ENCODE measurements at regions not wholly inside any gene's neighbourhood (a gene's known extent, or its start where the extent isn't known, plus 50 kb on each side); places are given as distances from the start of the nearest gene placed in this dataset.

DNA sequence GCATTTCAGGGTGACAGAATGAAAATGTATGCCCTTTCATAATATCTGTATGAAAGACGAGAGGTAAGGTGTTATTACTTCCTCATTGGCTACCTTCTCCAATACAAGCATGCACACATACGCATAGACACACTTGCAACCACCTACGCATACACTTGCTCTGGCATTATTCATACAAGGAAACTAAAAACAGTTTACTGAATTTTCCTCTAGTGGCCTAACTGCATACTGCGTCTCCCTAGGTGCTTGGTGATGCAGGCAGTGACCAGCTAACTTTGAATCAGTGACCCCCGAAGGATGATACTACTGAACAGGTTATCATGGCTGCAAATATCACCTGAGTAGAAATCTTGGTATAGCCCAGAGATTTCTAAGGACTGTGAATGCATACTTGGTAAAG lies 593.1 kb downstream of the PKHD1 start:
- Histone ChIP-seq H3K27me3 (ENCODE audit: control insufficient read depth in 1 of 2, insufficient read depth in 2 of 2, low read length in 2 of 2) (no peaks in the 10 kb centered on the region), H3K4me3 (ENCODE audit: low read depth in 1 of 2, low read length in 2 of 2) (no peak overlapping the region), H3K36me3 (ENCODE audit: control insufficient read depth in 1 of 2, insufficient read depth in 2 of 2, low read length in 2 of 2) (no peaks in the 10 kb centered on the region), H3K9me3 (ENCODE audit: control insufficient read depth in 1 of 2, low read length in 2 of 2) (no peaks in the 10 kb centered on the region), H3K27ac (ENCODE audit: low read depth, low read length) (no peak overlapping the region), H3K4me1 (ENCODE audit: control insufficient read depth in 1 of 2, insufficient read depth in 2 of 2, low read length in 2 of 2) (no peaks in the 10 kb centered on the region), H3K9ac (ENCODE audit: low read depth in 1 of 2, low read length in 2 of 2) (no peak overlapping the region)

DNA sequence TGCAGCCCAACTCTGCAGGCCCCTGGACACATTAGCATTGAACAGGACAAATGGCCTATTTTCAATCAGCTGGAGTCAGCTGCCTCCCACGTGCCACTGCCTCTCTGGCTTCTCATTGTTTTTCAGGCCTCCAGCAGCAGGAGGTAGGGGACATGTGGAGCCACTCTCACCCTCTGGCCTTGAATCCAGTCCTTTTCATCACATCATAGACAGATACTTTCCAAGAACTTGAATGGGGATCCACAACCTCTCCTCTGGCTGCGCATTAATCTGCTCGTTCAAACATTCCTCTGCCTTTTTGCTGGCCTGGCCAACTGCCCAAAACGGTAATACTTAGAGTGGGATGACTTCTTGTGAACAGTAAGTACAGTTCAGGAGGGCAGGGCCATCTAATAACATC lies 592.3 kb downstream of the PKHD1 start:
- Histone ChIP-seq H3K36me3 (ENCODE audit: control insufficient read depth in 1 of 2, insufficient read depth in 2 of 2, low read length in 2 of 2) (no peaks in the 10 kb centered on the region), H3K9ac (ENCODE audit: low read depth in 1 of 2, low read length in 2 of 2) (no peak overlapping the region), H3K27ac (ENCODE audit: low read depth, low read length) (no peak overlapping the region), H3K9me3 (ENCODE audit: control insufficient read depth in 1 of 2, low read length in 2 of 2) (no peaks in the 10 kb centered on the region), H3K4me3 (ENCODE audit: low read depth in 1 of 2, low read length in 2 of 2) (no peak overlapping the region), H3K4me1 (ENCODE audit: control insufficient read depth in 1 of 2, insufficient read depth in 2 of 2, low read length in 2 of 2) (no peaks in the 10 kb centered on the region), H3K27me3 (ENCODE audit: control insufficient read depth in 1 of 2, insufficient read depth in 2 of 2, low read length in 2 of 2) (no peaks in the 10 kb centered on the region)

- H3K4me1 ChIP-seq (ENCODE audit: control insufficient read depth in 1 of 2, insufficient read depth in 2 of 2, low read length in 2 of 2) = no peaks in the 10 kb centered on the region
- H3K36me3 ChIP-seq (ENCODE audit: control insufficient read depth in 1 of 2, insufficient read depth in 2 of 2, low read length in 2 of 2) = no peaks in the 10 kb centered on the region
- no peak overlapping the region for H3K4me3 ChIP-seq (ENCODE audit: low read depth in 1 of 2, low read length in 2 of 2)
- H3K27ac ChIP-seq (ENCODE audit: low read depth, low read length) = no peak overlapping the region
- H3K9ac ChIP-seq (ENCODE audit: low read depth in 1 of 2, low read length in 2 of 2) = no peak overlapping the region
- H3K9me3 ChIP-seq (ENCODE audit: control insufficient read depth in 1 of 2, low read length in 2 of 2) = no peaks in the 10 kb centered on the region
- no peaks in the 10 kb centered on the region for H3K27me3 ChIP-seq (ENCODE audit: control insufficient read depth in 1 of 2, insufficient read depth in 2 of 2, low read length in 2 of 2)
These were observed 591.6 kb downstream of the PKHD1 start for GRCh38 chr6:51495610-51496396.

GRCh38 chr6:51502996-51503395 lies 584.4 kb downstream of the PKHD1 start:
- Histone ChIP-seq H3K4me3 (ENCODE audit: low read depth in 1 of 2, low read length in 2 of 2) (no peak overlapping the region), H3K27ac (ENCODE audit: low read depth, low read length) (no peak overlapping the region), H3K9ac (ENCODE audit: low read depth in 1 of 2, low read length in 2 of 2) (no peak overlapping the region), H3K27me3 (ENCODE audit: control insufficient read depth in 1 of 2, insufficient read depth in 2 of 2, low read length in 2 of 2) (no peaks in the 10 kb centered on the region), H3K36me3 (ENCODE audit: control insufficient read depth in 1 of 2, insufficient read depth in 2 of 2, low read length in 2 of 2) (no peaks in the 10 kb centered on the region), H3K9me3 (ENCODE audit: control insufficient read depth in 1 of 2, low read length in 2 of 2) (no peaks in the 10 kb centered on the region), H3K4me1 (ENCODE audit: control insufficient read depth in 1 of 2, insufficient read depth in 2 of 2, low read length in 2 of 2) (no peaks in the 10 kb centered on the region)

GRCh38 chr6:51505434-51505833 lies 582.0 kb downstream of the PKHD1 start:
- Histone ChIP-seq H3K27me3 (ENCODE audit: control insufficient read depth in 1 of 2, insufficient read depth in 2 of 2, low read length in 2 of 2) (no peaks in the 10 kb centered on the region), H3K4me1 (ENCODE audit: control insufficient read depth in 1 of 2, insufficient read depth in 2 of 2, low read length in 2 of 2) (no peaks in the 10 kb centered on the region), H3K36me3 (ENCODE audit: control insufficient read depth in 1 of 2, insufficient read depth in 2 of 2, low read length in 2 of 2) (no peaks in the 10 kb centered on the region), H3K9me3 (ENCODE audit: control insufficient read depth in 1 of 2, low read length in 2 of 2) (no peaks in the 10 kb centered on the region), H3K27ac (ENCODE audit: low read depth, low read length) (no peak overlapping the region), H3K9ac (ENCODE audit: low read depth in 1 of 2, low read length in 2 of 2) (no peak overlapping the region), H3K4me3 (ENCODE audit: low read depth in 1 of 2, low read length in 2 of 2) (no peak overlapping the region)

DNA sequence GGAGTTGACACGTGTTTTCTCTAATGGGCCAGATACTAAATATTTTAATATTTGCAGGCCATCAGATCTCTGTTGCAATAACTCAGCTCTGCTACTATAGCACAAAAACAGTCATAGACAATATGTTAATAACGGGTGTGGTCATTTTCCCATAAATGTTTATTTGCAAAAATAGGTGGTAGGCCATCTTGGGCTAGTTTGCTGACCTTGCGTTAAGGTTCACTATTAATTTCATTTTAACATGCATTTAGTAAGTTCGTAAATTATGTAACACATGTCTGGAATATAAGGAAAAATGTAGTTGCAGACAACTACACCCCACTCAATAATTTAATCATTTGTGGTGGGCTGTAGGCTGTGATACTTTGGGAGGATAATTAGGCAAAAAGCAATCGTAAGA lies 577.8 kb downstream of the PKHD1 start:
- no peaks in the 10 kb centered on the region for H3K4me1 ChIP-seq (ENCODE audit: control insufficient read depth in 1 of 2, insufficient read depth in 2 of 2, low read length in 2 of 2)
- no peaks in the 10 kb centered on the region for H3K36me3 ChIP-seq (ENCODE audit: control insufficient read depth in 1 of 2, insufficient read depth in 2 of 2, low read length in 2 of 2)
- H3K4me3 ChIP-seq (ENCODE audit: low read depth in 1 of 2, low read length in 2 of 2) = no peak overlapping the region
- no peaks in the 10 kb centered on the region for H3K9me3 ChIP-seq (ENCODE audit: control insufficient read depth in 1 of 2, low read length in 2 of 2)
- no peak overlapping the region for H3K27ac ChIP-seq (ENCODE audit: low read depth, low read length)
- no peak overlapping the region for H3K9ac ChIP-seq (ENCODE audit: low read depth in 1 of 2, low read length in 2 of 2)
- H3K27me3 ChIP-seq (ENCODE audit: control insufficient read depth in 1 of 2, insufficient read depth in 2 of 2, low read length in 2 of 2) = no peaks in the 10 kb centered on the region

- Histone ChIP-seq H3K4me3 (ENCODE audit: low read depth in 1 of 2, low read length in 2 of 2) (no peak overlapping the region), H3K4me1 (ENCODE audit: control insufficient read depth in 1 of 2, insufficient read depth in 2 of 2, low read length in 2 of 2) (no peaks in the 10 kb centered on the region), H3K9me3 (ENCODE audit: control insufficient read depth in 1 of 2, low read length in 2 of 2) (no peaks in the 10 kb centered on the region), H3K9ac (ENCODE audit: low read depth in 1 of 2, low read length in 2 of 2) (no peak overlapping the region), H3K27me3 (ENCODE audit: control insufficient read depth in 1 of 2, insufficient read depth in 2 of 2, low read length in 2 of 2) (no peaks in the 10 kb centered on the region), H3K27ac (ENCODE audit: low read depth, low read length) (no peak overlapping the region), H3K36me3 (ENCODE audit: control insufficient read depth in 1 of 2, insufficient read depth in 2 of 2, low read length in 2 of 2) (no peaks in the 10 kb centered on the region)
These were observed 576.3 kb downstream of the PKHD1 start for GRCh38 chr6:51511081-51511480.

DNA sequence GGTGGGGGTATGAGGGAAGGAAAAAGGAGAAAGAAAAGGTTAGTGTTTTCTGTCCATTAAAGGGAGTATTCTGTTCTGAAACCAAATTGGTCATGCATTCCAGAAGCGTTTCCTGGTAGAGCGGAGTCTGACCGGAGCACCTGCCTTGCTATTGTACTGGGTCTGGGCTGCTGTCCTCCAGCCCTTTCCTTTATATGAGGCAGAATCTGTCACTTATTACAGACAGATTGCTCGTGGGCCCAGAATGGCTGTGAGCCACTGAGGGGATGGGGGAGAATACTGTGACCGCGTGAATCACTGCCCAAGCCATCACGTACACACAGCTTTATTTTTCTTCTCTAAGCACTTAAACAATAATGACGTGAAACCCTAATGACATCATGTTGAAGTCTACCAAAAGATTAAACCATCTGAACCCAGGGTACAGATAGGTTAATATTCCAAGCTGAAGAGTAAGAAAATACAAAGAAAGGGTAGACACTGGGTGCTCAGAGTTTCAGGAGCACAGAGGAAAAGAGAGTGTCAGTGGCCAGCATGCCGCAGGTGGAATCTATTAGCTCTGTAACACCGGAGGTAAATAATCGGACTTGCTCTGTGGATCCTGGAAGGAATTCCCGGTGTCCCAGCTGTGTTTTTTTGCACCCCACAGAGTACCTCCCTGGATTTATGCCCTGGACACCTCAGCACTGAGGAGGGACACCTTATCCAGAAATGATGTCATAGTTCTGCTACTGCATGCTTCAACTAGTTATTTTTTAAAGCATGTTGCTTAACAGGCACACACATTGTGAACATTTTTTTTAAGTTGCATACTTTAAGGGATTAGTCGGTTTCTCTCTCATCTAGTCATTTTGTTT lies 573.3 kb downstream of the PKHD1 start:
- Histone ChIP-seq H3K27ac (ENCODE audit: low read depth, low read length) (no peak overlapping the region), H3K4me1 (ENCODE audit: control insufficient read depth in 1 of 2, insufficient read depth in 2 of 2, low read length in 2 of 2) (no peaks in the 10 kb centered on the region), H3K9ac (ENCODE audit: low read depth in 1 of 2, low read length in 2 of 2) (no peak overlapping the region), H3K4me3 (ENCODE audit: low read depth in 1 of 2, low read length in 2 of 2) (no peak overlapping the region), H3K36me3 (ENCODE audit: control insufficient read depth in 1 of 2, insufficient read depth in 2 of 2, low read length in 2 of 2) (no peaks in the 10 kb centered on the region), H3K27me3 (ENCODE audit: control insufficient read depth in 1 of 2, insufficient read depth in 2 of 2, low read length in 2 of 2) (no peaks in the 10 kb centered on the region), H3K9me3 (ENCODE audit: control insufficient read depth in 1 of 2, low read length in 2 of 2) (no peaks in the 10 kb centered on the region)

- no peaks in the 10 kb centered on the region for H3K27me3 ChIP-seq (ENCODE audit: control insufficient read depth in 1 of 2, insufficient read depth in 2 of 2, low read length in 2 of 2)
- no peak overlapping the region for H3K27ac ChIP-seq (ENCODE audit: low read depth, low read length)
These were observed 572.5 kb downstream of the PKHD1 start for GRCh38 chr6:51514748-51515402.

DNA sequence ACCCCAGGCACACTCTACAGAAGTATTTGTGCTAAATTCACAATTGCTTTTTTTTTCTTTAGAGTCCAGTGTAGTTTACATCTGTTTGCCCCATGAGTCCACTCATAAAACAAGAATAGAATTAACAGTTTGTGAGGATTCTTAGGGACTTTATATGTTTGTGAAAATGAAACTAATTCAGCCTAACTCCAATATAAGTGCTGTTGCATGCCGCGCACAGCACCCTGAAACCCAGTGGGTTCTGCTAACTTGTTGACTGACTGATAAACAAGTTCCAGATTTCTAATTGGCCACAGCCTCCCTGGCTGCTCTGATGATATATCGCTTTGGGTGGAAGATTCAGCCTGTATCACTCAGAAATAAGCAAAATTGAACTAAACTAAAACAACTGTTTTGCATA lies 561.4 kb downstream of the PKHD1 start:
- no peak overlapping the region for H3K9ac ChIP-seq (ENCODE audit: low read depth in 1 of 2, low read length in 2 of 2)
- no peaks in the 10 kb centered on the region for H3K4me1 ChIP-seq (ENCODE audit: control insufficient read depth in 1 of 2, insufficient read depth in 2 of 2, low read length in 2 of 2)
- no peak overlapping the region for H3K4me3 ChIP-seq (ENCODE audit: low read depth in 1 of 2, low read length in 2 of 2)
- H3K27me3 ChIP-seq (ENCODE audit: control insufficient read depth in 1 of 2, insufficient read depth in 2 of 2, low read length in 2 of 2) = no peaks in the 10 kb centered on the region
- no peak overlapping the region for H3K27ac ChIP-seq (ENCODE audit: low read depth, low read length)
- H3K9me3 ChIP-seq (ENCODE audit: control insufficient read depth in 1 of 2, low read length in 2 of 2) = no peaks in the 10 kb centered on the region
- H3K36me3 ChIP-seq (ENCODE audit: control insufficient read depth in 1 of 2, insufficient read depth in 2 of 2, low read length in 2 of 2) = no peaks in the 10 kb centered on the region

More at GRCh38 chr6:51514748-51515402, 572.5 kb downstream of the PKHD1 start:
- H3K4me3 ChIP-seq (ENCODE audit: low read depth in 1 of 2, low read length in 2 of 2) = no peak overlapping the region
- no peaks in the 10 kb centered on the region for H3K9me3 ChIP-seq (ENCODE audit: control insufficient read depth in 1 of 2, low read length in 2 of 2)
- no peaks in the 10 kb centered on the region for H3K36me3 ChIP-seq (ENCODE audit: control insufficient read depth in 1 of 2, insufficient read depth in 2 of 2, low read length in 2 of 2)
- H3K4me1 ChIP-seq (ENCODE audit: control insufficient read depth in 1 of 2, insufficient read depth in 2 of 2, low read length in 2 of 2) = no peaks in the 10 kb centered on the region
- no peak overlapping the region for H3K9ac ChIP-seq (ENCODE audit: low read depth in 1 of 2, low read length in 2 of 2)

Measured in duodenal mucosa (tissue), 2 donors.